HAP-1 (cell line): ENCODE measurements at regions not wholly inside any gene's neighbourhood (a gene's known extent, or its start where the extent isn't known, plus 50 kb on each side); places are given as distances from the start of the nearest gene placed in this dataset.

Experiments used
- DNase-seq, 2 experiments: peaks; one replicate each; pipeline ENCODE4 v3.0.0-alpha.2; 2016 to 2020; ENCODE audit warnings: low spot score in 2 of 2
- H3K27me3 ChIP-seq: fragments of 250-450 bp; sonication (Bioruptor Pico); 2 replicates; pipeline ENCODE4 v1.5.1; 2020; ENCODE audit warnings: low read depth, mild to moderate bottlenecking, moderate library complexity
- H3K36me3 ChIP-seq: fragments of 250-450 bp; sonication (Bioruptor Pico); replicated peaks from 2 replicates; pipeline ENCODE4 v1.5.1; 2020; ENCODE audit warnings: mild to moderate bottlenecking
- H3K4me1 ChIP-seq: fragments of 250-450 bp; sonication (Bioruptor Pico); 2 replicates; pipeline ENCODE4 v1.5.1; 2020; ENCODE audit warnings: mild to moderate bottlenecking
- H3K4me3 ChIP-seq: fragments of 250-450 bp; sonication (Bioruptor Pico); 2 replicates; pipeline ENCODE4 v1.5.1; 2020; ENCODE audit warnings: mild to moderate bottlenecking, moderate library complexity
- H3K9me3 ChIP-seq: fragments of 250-450 bp; sonication (Bioruptor Pico); 2 replicates; pipeline ENCODE4 v1.5.1; 2020; ENCODE audit warnings: mild to moderate bottlenecking, moderate library complexity
- in situ Hi-C: fragments of 300-500 bp; cut with MboI; formaldehyde crosslinking; loops from 3 replicates; pipeline ENCODE4 v1.14.3; 2020; ENCODE audit warnings: low sequenced_read_pairs, inconsistent platforms, mixed read lengths

- in situ Hi-C loops = no loop called here
- H3K27me3 ChIP-seq = no peaks in the 10 kb centered on the region; the same call in 1 of the 2 replicates
- H3K9me3 ChIP-seq = no peaks in the 10 kb centered on the region
- H3K4me1 ChIP-seq = no peaks in the 10 kb centered on the region
- no peaks in the 10 kb centered on the region for H3K36me3 ChIP-seq
- no peak overlapping the region for H3K4me3 ChIP-seq
- no peak for DNase-seq
Measured at GRCh38 chr6:56407883-56408410, 160.6 kb upstream of the COL21A1 start.

GRCh38 chr6:56406276-56407269, 159.2 kb upstream of the COL21A1 start:
- H3K4me3 ChIP-seq = no peak overlapping the region
- no peaks in the 10 kb centered on the region for H3K4me1 ChIP-seq
- H3K27me3 ChIP-seq = no peaks in the 10 kb centered on the region; the same call in 1 of the 2 replicates
- no peaks in the 10 kb centered on the region for H3K9me3 ChIP-seq
- in situ Hi-C loops = no loop called here
- no peaks in the 10 kb centered on the region for H3K36me3 ChIP-seq
- no peak for DNase-seq

GRCh38 chr6:56404599-56404998, 157.2 kb upstream of the COL21A1 start:
- Histone ChIP-seq H3K36me3 (no peaks in the 10 kb centered on the region), H3K4me1 (no peaks in the 10 kb centered on the region), H3K4me3 (no peak overlapping the region), H3K9me3 (no peaks in the 10 kb centered on the region), H3K27me3 (no peaks in the 10 kb centered on the region; the same call in 1 of the 2 replicates)
- DNase-seq = no peak
- in situ Hi-C loops = no loop called here

GRCh38 chr6:56403745-56404144, 156.4 kb upstream of the COL21A1 start:
- no peak for DNase-seq
- Histone ChIP-seq H3K27me3 (no peaks in the 10 kb centered on the region; the same call in 1 of the 2 replicates), H3K36me3 (no peaks in the 10 kb centered on the region), H3K4me3 (no peak overlapping the region), H3K4me1 (no peaks in the 10 kb centered on the region), H3K9me3 (no peaks in the 10 kb centered on the region)
- in situ Hi-C loops = no loop called here

- H3K4me3 ChIP-seq = no peak overlapping the region
- no peak for DNase-seq
- in situ Hi-C loops = no loop called here
- no peaks in the 10 kb centered on the region for H3K36me3 ChIP-seq
- no peaks in the 10 kb centered on the region; the same call in 1 of the 2 replicates for H3K27me3 ChIP-seq
- H3K4me1 ChIP-seq = no peaks in the 10 kb centered on the region
- H3K9me3 ChIP-seq = no peaks in the 10 kb centered on the region
Measured at GRCh38 chr6:56401477-56402070, 154.2 kb upstream of the COL21A1 start.

- Histone ChIP-seq H3K4me3 (no peak overlapping the region), H3K27me3 (no peaks in the 10 kb centered on the region), H3K36me3 (no peaks in the 10 kb centered on the region), H3K4me1 (no peaks in the 10 kb centered on the region), H3K9me3 (no peaks in the 10 kb centered on the region)
- DNase-seq = no peak
- in situ Hi-C loops = no loop called here
Measured at GRCh38 chr6:56400273-56400672, 152.9 kb upstream of the COL21A1 start.

- Histone ChIP-seq H3K36me3 (no peaks in the 10 kb centered on the region), H3K27me3 (no peaks in the 10 kb centered on the region), H3K9me3 (no peaks in the 10 kb centered on the region), H3K4me1 (no peaks in the 10 kb centered on the region), H3K4me3 (no peak overlapping the region)
- DNase-seq = no peak
- in situ Hi-C loops = no loop called here
Measured at GRCh38 chr6:56399672-56400263, 152.4 kb upstream of the COL21A1 start.

- Histone ChIP-seq H3K27me3 (no peaks in the 10 kb centered on the region), H3K4me1 (no peaks in the 10 kb centered on the region), H3K9me3 (no peaks in the 10 kb centered on the region), H3K4me3 (no peak overlapping the region), H3K36me3 (no peaks in the 10 kb centered on the region)
- in situ Hi-C loops = no loop called here
- DNase-seq = no peak
Measured at GRCh38 chr6:56399250-56399671, 151.9 kb upstream of the COL21A1 start.

GRCh38 chr6:56396435-56396834, 149.1 kb upstream of the COL21A1 start:
- Histone ChIP-seq H3K36me3 (no peaks in the 10 kb centered on the region), H3K4me1 (no peaks in the 10 kb centered on the region), H3K9me3 (no peaks in the 10 kb centered on the region), H3K27me3 (no peaks in the 10 kb centered on the region), H3K4me3 (no peak overlapping the region)
- in situ Hi-C loops = no loop called here
- DNase-seq = no peak

GRCh38 chr6:56393615-56394612, 146.5 kb upstream of the COL21A1 start:
- Histone ChIP-seq H3K9me3 (no peaks in the 10 kb centered on the region), H3K4me3 (no peak overlapping the region), H3K4me1 (no peaks in the 10 kb centered on the region), H3K27me3 (no peaks in the 10 kb centered on the region; the same call in 1 of the 2 replicates), H3K36me3 (no peaks in the 10 kb centered on the region)
- DNase-seq = no peak
- in situ Hi-C loops = no loop called here

GRCh38 chr6:56388415-56388755, 141.0 kb upstream of the COL21A1 start:
- no peaks in the 10 kb centered on the region for H3K4me1 ChIP-seq
- no peaks in the 10 kb centered on the region for H3K36me3 ChIP-seq
- no peaks in the 10 kb centered on the region; the same call in 1 of the 2 replicates for H3K27me3 ChIP-seq
- no peaks in the 10 kb centered on the region for H3K9me3 ChIP-seq
- no peak for DNase-seq
- H3K4me3 ChIP-seq = no peak overlapping the region
- in situ Hi-C loops = no loop called here

- H3K36me3 ChIP-seq = no peaks in the 10 kb centered on the region
- no peaks in the 10 kb centered on the region for H3K9me3 ChIP-seq
- H3K4me1 ChIP-seq = peaks cover 2% of the 10 kb centered on the region
- no peak for DNase-seq
- no peaks in the 10 kb centered on the region; the same call in 1 of the 2 replicates for H3K27me3 ChIP-seq
- in situ Hi-C loops = no loop called here
- no peak overlapping the region for H3K4me3 ChIP-seq
Measured at GRCh38 chr6:56387621-56388414, 140.4 kb upstream of the COL21A1 start.
